GM21717 (cell line): ENCODE measurements at regions not wholly inside any gene's neighbourhood (a gene's known extent, or its start where the extent isn't known, plus 50 kb on each side); places are given as distances from the start of the nearest gene placed in this dataset.

Experiments used
- ATAC-seq: cut with Tn5 transposase; IDR thresholded peaks from one replicate; pipeline ENCODE4 v1.9.1; 2021; ENCODE audit warnings: mild to moderate bottlenecking, moderate library complexity; ENCODE audit not compliant: unreplicated experiment

- ATAC-seq: no peak
These were observed 136.1 kb downstream of the ASCL1 start for GRCh38 chr12:103093499-103094106.

GRCh38 chr12:103097496-103097895, 140.0 kb downstream of the ASCL1 start:
- ATAC-seq: no peak

GRCh38 chr12:103100257-103100831, 142.9 kb downstream of the ASCL1 start:
- ATAC-seq: no peak

DNA sequence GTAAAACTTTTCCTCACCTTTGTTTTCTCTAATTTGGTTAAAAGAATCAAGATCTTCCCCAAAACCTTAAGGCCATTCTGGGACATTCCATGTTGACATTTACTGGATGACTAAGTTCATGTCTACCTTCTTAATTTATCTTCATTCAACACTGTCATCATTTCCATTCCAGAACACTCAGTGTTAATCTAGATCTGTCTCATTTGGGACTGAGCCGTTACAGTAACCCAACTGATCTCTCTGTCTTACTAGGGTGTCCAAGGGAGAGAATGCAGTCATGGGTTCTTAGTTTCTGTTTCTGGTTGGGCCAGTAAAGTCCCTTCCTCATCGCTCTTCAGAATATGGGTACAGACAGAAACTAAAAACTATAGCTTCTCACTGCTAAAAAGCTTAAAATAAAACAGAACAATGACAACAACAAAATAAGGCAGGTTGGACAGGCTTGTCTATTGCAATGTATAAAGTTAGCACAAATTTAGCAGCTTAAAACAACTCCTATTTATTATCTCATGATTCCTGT, 144.8 kb downstream of the ASCL1 start:
- peak; percentile 80 for ATAC-seq

DNA sequence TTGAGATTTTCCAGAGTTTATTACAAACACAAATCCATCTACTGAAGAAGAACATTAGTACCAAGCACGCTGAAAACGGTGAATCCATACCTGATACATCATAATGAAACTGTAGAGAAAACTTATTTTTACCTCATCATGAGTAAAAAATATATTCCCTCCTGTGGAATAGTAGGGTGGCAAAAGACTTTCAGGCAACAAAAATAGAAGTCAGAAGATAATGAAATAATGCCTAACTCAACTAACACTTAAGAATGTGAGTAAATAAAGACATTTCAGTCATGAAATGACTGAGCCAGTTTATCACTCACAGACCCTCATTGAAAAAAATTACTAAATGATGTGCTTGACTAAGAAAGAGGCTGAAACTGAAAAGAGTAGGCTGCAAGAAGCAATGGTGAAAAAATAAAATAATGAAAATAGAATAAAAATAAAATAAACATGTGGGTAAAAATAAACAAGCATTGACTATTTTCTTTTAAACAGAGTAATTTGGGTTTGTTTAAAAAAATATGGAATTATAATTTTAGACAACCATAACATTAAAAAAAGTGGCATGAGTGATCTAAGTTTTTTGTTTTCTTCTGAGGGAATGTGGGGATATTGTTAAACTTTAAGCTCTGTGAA, 148.6 kb downstream of the ASCL1 start:
- ATAC-seq: peak; percentile 65

- no peak for ATAC-seq
These were observed 152.4 kb downstream of the ASCL1 start for GRCh38 chr12:103109861-103110260.

- ATAC-seq: peak; percentile 97
These were observed 157.0 kb downstream of the ASCL1 start for GRCh38 chr12:103114296-103115055.

GRCh38 chr12:103128862-103129501, 171.5 kb downstream of the ASCL1 start:
- no peak for ATAC-seq

DNA sequence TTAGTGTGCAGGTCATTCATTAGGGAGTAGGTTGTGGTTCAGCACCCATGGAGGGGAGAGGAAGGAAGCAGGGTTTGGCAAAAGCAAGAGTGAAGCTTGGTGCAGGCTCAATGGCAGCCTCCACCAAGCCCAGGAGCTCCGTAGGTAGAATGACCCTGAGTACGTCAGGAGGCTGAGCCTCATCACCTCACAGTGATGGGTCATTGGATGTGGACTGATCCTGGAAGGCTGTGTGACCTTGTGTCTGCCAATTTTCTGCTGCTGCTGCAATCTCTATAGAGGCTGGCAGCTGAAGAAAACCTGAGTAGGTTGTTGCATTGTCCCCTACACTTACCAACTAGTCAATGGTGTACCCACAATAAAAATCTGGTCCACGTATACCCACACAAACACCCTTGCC, 173.1 kb downstream of the ASCL1 start:
- ATAC-seq: no peak

DNA sequence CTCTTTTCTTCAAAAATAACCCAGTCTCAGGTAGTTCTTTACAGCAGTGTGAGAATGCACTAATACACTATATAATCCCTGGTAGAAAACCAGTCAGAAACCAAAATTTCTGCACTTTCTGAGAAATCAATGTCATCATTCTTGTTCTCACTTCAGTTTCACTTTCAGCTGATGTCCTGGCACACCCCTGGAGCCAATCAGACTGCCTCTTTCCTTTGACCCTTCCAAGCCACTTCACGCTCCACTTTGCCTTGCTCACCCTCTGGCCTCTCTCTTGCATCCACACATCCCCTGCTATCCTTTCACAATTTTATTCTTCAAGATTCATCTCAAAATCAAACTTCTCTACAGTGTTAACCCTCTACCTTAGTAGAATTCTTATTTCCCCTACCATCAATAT, 181.1 kb downstream of the ASCL1 start:
- ATAC-seq: no peak

DNA sequence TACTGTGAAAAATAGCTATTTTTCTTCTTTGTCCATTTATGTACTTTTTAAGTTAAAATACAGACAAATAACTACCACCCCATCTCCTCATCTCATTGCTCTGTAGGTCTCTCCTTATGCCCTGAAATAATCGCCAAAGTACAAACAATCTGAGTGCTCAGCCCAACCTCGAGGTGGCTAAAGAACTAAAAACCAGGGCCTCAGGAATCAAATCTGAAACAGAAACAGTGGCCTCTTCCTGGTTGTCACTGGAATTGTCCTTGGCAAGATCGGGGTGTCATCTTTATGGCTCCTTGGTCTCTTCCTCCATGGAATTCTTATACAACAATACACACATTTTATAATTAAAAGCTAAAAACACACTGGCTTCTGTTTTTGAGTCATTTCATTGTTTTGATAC, 182.4 kb downstream of the ASCL1 start:
- no peak for ATAC-seq

GRCh38 chr12:103140286-103140685, 182.8 kb downstream of the ASCL1 start:
- no peak for ATAC-seq

- peak; percentile 64 for ATAC-seq
These were observed 186.8 kb downstream of the ASCL1 start for GRCh38 chr12:103144278-103144677.

- ATAC-seq: no peak
These were observed 203.1 kb downstream of the ASCL1 start for GRCh38 chr12:103160622-103161021.

GRCh38 chr12:103161582-103162362, 204.3 kb downstream of the ASCL1 start:
- ATAC-seq: no peak

GRCh38 chr12:103166949-103167348, 209.5 kb downstream of the ASCL1 start:
- ATAC-seq: no peak

DNA sequence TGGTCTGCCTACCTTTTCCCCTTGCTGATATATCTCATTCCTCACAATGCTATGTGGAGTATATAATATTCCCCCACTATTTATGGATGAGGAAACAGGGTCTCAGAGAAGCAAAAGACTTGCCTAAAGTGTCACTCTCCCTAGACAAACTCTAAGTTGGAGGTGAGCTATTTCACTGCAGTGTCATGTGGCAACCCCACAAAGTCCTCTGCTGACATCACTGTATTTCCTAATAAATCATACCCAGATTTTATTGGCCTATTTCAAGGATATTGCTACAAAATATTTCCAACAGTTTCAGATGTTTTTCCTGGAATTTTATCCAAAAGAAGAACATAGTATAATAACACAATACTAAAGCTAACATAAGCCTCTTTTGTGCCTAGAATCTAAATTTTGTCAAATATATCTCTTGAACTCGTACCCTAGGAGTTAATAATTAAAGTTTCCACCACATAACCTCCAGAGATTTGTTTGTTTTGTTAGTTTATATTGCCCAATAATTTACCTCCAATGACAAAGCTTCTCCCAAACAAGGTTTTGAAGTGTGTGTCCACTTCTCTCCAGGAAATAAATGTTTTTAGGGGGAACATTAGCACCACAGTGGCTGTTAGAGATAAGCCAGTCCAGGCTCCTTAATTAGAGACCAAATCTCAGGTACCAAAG, 215.1 kb downstream of the ASCL1 start:
- ATAC-seq: no peak

- no peak for ATAC-seq
These were observed 218.2 kb downstream of the ASCL1 start for GRCh38 chr12:103175625-103176024.

GRCh38 chr12:103177639-103178255, 220.3 kb downstream of the ASCL1 start:
- no peak for ATAC-seq
